DND-41 (cell line): ENCODE measurements at regions not wholly inside any gene's neighbourhood (a gene's known extent, or its start where the extent isn't known, plus 50 kb on each side); places are given as distances from the start of the nearest gene placed in this dataset.

Experiments used
- EZH2 ChIP-seq: IDR thresholded peaks from 3 replicates; pipeline ENCODE4 v1.6.1; 2012; ENCODE audit warnings: borderline replicate concordance, low read depth, mild to moderate bottlenecking, moderate library complexity, low read length, inconsistent platforms; ENCODE audit not compliant: severe bottlenecking
- TF ChIP-seq, protein P1 (sequence below): IDR thresholded peaks from 2 replicates; pipeline ENCODE4 v1.5.1; 2012; ENCODE audit warnings: borderline replicate concordance, low read length, moderate library complexity, mild to moderate bottlenecking; ENCODE audit not compliant: poor library complexity, severe bottlenecking; ENCODE audit errors: extremely low read depth

DNA sequence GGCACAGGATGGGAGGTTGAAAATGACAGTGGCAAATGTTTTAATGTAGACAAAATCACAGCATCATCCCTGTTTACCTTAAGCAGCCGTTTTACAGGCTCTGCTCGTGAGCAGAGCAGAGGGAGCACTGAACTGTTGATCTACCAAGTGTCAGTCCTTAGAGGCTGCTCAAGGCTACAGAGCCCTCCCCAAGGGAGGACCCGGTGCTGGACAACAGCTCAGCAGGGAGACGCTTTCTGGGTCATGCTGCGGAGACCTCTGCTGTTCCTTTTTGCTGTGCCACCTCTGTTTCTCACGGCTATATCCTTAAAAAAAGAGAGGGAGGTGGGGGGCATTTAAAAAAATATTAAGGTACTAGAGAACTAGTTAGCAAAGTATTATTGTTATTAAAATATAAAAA is 400.2 kb downstream of the GABRB3 start:
- TF ChIP-seq, protein P1, sequence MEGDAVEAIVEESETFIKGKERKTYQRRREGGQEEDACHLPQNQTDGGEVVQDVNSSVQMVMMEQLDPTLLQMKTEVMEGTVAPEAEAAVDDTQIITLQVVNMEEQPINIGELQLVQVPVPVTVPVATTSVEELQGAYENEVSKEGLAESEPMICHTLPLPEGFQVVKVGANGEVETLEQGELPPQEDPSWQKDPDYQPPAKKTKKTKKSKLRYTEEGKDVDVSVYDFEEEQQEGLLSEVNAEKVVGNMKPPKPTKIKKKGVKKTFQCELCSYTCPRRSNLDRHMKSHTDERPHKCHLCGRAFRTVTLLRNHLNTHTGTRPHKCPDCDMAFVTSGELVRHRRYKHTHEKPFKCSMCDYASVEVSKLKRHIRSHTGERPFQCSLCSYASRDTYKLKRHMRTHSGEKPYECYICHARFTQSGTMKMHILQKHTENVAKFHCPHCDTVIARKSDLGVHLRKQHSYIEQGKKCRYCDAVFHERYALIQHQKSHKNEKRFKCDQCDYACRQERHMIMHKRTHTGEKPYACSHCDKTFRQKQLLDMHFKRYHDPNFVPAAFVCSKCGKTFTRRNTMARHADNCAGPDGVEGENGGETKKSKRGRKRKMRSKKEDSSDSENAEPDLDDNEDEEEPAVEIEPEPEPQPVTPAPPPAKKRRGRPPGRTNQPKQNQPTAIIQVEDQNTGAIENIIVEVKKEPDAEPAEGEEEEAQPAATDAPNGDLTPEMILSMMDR, result no peak
- TF ChIP-seq EZH2, result no peak
